H1 (cell line): ENCODE measurements at regions not wholly inside any gene's neighbourhood (a gene's known extent, or its start where the extent isn't known, plus 50 kb on each side); places are given as distances from the start of the nearest gene placed in this dataset.

Experiments
- CTCF ChIA-PET: fragments of 300-600 bp; sonication (Branson Sonifier 250); formaldehyde crosslinking; loops from one replicate; lab custom pipeline; 2021; ENCODE audit not compliant: partially characterized antibody; lab: Charles Lee
- POLR2A ChIA-PET: fragments of 300-600 bp; sonication (Branson Sonifier 250); formaldehyde crosslinking; loops from one replicate; lab custom pipeline; 2021; ENCODE audit warnings: inconsistent platforms; ENCODE audit not compliant: partially characterized antibody; lab: Charles Lee
- DNase-seq, 2 experiments: peaks; one replicate each; pipeline versions ENCODE4 v3.0.0 to v3.0.0-alpha.2; 2010 to 2022; ENCODE audit warnings: low spot score in 2 of 2, low read depth in 1 of 2, mixed read lengths in 1 of 2
- FAIRE-seq: peaks from 2 replicates; lab custom pipeline; 2011; peaks lifted over from hg19 to GRCh38; lab: Jason Lieb, UNC
- H2AFZ ChIP-seq: 2 replicates; pipeline ENCODE4 v1.8.1; 2012; ENCODE audit warnings: low read length, inconsistent platforms
- H2AK5ac ChIP-seq: 2 replicates; pipeline ENCODE4 v1.6.1; 2013; ENCODE audit warnings: low read depth, low read length
- H2BK120ac ChIP-seq: replicated peaks from 2 replicates; pipeline ENCODE3; 2013; ENCODE audit warnings: low read depth, low read length, inconsistent platforms
- H2BK12ac ChIP-seq: 2 replicates; pipeline ENCODE4 v1.6.1; 2013; ENCODE audit warnings: low read depth, low read length
- H2BK15ac ChIP-seq: 2 replicates; pipeline ENCODE4 v1.6.1; 2013; ENCODE audit warnings: low read length
- H2BK20ac ChIP-seq: 2 replicates; pipeline ENCODE4 v1.6.1; 2013; ENCODE audit warnings: low read length
- H2BK5ac ChIP-seq: 2 replicates; pipeline ENCODE4 v1.6.1; 2013; ENCODE audit warnings: low read depth, low read length
- H3K14ac ChIP-seq: 2 replicates; pipeline ENCODE4 v1.6.1; 2013; ENCODE audit warnings: inconsistent platforms; ENCODE audit not compliant: insufficient read length
- H3K18ac ChIP-seq: 2 replicates; pipeline ENCODE4 v1.6.1; 2013; ENCODE audit warnings: low read length; ENCODE audit errors: extremely low read depth
- H3K23ac ChIP-seq: 2 replicates; pipeline ENCODE4 v1.6.1; 2013; ENCODE audit warnings: inconsistent platforms; ENCODE audit not compliant: insufficient read length
- H3K23me2 ChIP-seq: 2 replicates; pipeline ENCODE4 v1.6.1; 2013; ENCODE audit warnings: low read depth, low read length
- H3K27ac ChIP-seq: 2 replicates; pipeline ENCODE4 v1.6.1; 2011; ENCODE audit warnings: low read depth, low read length, inconsistent platforms
- H3K27me3 ChIP-seq, 4 experiments: replicated peaks in 1 of 4; 1 replicate in 1 of 4; 2 replicates in 3 of 4; pipeline versions ENCODE4 v1.6.1 to v1.8.1; 2011 to 2013; ENCODE audit warnings: low read length in 3 of 4, mild to moderate bottlenecking in 3 of 4, inconsistent platforms in 2 of 4, mixed read lengths in 2 of 4, moderate library complexity in 1 of 4; ENCODE audit not compliant: control insufficient read depth in 3 of 4, insufficient read depth in 3 of 4; ENCODE audit errors: extremely low read depth in 1 of 4
- H3K36me3 ChIP-seq, 4 experiments: 2 replicates each; pipeline versions ENCODE4 v1.6.1 to v1.8.1; 2011 to 2013; ENCODE audit warnings: mild to moderate bottlenecking in 4 of 4, low read length in 3 of 4, moderate library complexity in 2 of 4, control low read depth in 1 of 4, inconsistent platforms in 1 of 4; ENCODE audit not compliant: insufficient read depth in 4 of 4, control insufficient read depth in 2 of 4
- H3K4ac ChIP-seq: replicated peaks from 2 replicates; pipeline ENCODE3; 2013; ENCODE audit warnings: low read length, low read depth, mixed read lengths, inconsistent platforms; ENCODE audit not compliant: insufficient read length
- H3K4me1 ChIP-seq, 4 experiments: replicated peaks in 1 of 4; 1 replicate in 1 of 4; 2 replicates in 3 of 4; pipeline versions ENCODE4 v1.6.1 to v1.8.1; 2011 to 2013; ENCODE audit warnings: low read length in 3 of 4, inconsistent platforms in 2 of 4, mixed read lengths in 1 of 4; ENCODE audit not compliant: insufficient read depth in 4 of 4, control insufficient read depth in 3 of 4
- H3K4me2 ChIP-seq, 2 experiments: 2 replicates each; pipeline versions ENCODE4 v1.6.1 to v1.8.1; 2011 to 2013; ENCODE audit warnings: low read depth in 2 of 2, low read length in 2 of 2, control low read depth in 1 of 2, inconsistent platforms in 1 of 2, mild to moderate bottlenecking in 1 of 2; ENCODE audit not compliant: insufficient read depth in 1 of 2
- H3K4me3 ChIP-seq, 4 experiments: fragments of 200-600, 300-600 bp in 1 of 4; sonication (generic), shearing (Covaris generic), sonication (Bioruptor Twin) in 1 of 4; 2 replicates each; pipeline versions ENCODE4 v1.5.1 to v1.8.1; 2011 to 2016; ENCODE audit warnings: low read length in 4 of 4, low read depth in 3 of 4, control low read depth in 2 of 4, inconsistent platforms in 2 of 4, mild to moderate bottlenecking in 2 of 4, mixed read lengths in 1 of 4, moderate library complexity in 1 of 4; ENCODE audit not compliant: insufficient read depth in 2 of 4; ENCODE audit errors: extremely low read depth in 1 of 4
- H3K56ac ChIP-seq: replicated peaks from 2 replicates; pipeline ENCODE3; 2013; ENCODE audit warnings: low read depth, mild to moderate bottlenecking, mixed read lengths, low read length, inconsistent platforms; ENCODE audit not compliant: insufficient read length
- H3K79me1 ChIP-seq: 2 replicates; pipeline ENCODE4 v1.6.1; 2013; ENCODE audit warnings: low read depth, low read length, control low read depth
- H3K79me2 ChIP-seq, 2 experiments: 2 replicates each; pipeline versions ENCODE4 v1.6.1 to v1.8.1; 2012 to 2013; ENCODE audit warnings: low read length in 2 of 2, mild to moderate bottlenecking in 2 of 2, inconsistent platforms in 1 of 2; ENCODE audit not compliant: insufficient read depth in 2 of 2, control insufficient read depth in 1 of 2
- H3K9ac ChIP-seq, 4 experiments: replicated peaks in 1 of 4; 1 replicate in 1 of 4; 2 replicates in 3 of 4; pipeline versions ENCODE4 v1.6.1 to v1.8.1; 2011 to 2013; ENCODE audit warnings: low read depth in 3 of 4, low read length in 3 of 4, control low read depth in 2 of 4, mild to moderate bottlenecking in 2 of 4, moderate library complexity in 2 of 4, inconsistent platforms in 1 of 4; ENCODE audit errors: extremely low read depth in 1 of 4
- H3K9me3 ChIP-seq, 2 experiments: 2 replicates each; pipeline versions ENCODE4 v1.6.1 to v1.8.1; 2012 to 2013; ENCODE audit warnings: mild to moderate bottlenecking in 2 of 2, moderate library complexity in 2 of 2, control low read depth in 1 of 2, inconsistent platforms in 1 of 2, low read depth in 1 of 2, low read length in 1 of 2, mixed read lengths in 1 of 2; ENCODE audit not compliant: insufficient read depth in 2 of 2
- H4K20me1 ChIP-seq, 2 experiments: replicated peaks in 1 of 2; 2 replicates each; pipeline versions ENCODE3 to v1.8.1; 2011 to 2013; ENCODE audit warnings: inconsistent platforms in 2 of 2, low read length in 2 of 2, mild to moderate bottlenecking in 1 of 2; ENCODE audit not compliant: insufficient read depth in 2 of 2, control insufficient read depth in 1 of 2
- H4K5ac ChIP-seq: 2 replicates; pipeline ENCODE4 v1.6.1; 2013; ENCODE audit warnings: low read length, low read depth, mixed read lengths, inconsistent platforms; ENCODE audit not compliant: insufficient read length
- H4K8ac ChIP-seq: 2 replicates; pipeline ENCODE4 v1.8.0; 2013; ENCODE audit warnings: mild to moderate bottlenecking, moderate library complexity, low read length, inconsistent platforms; ENCODE audit not compliant: insufficient read depth; ENCODE audit errors: extremely low read depth
- H4K91ac ChIP-seq: replicated peaks from 2 replicates; pipeline ENCODE3; 2013; ENCODE audit warnings: low read length, mixed read lengths, inconsistent platforms; ENCODE audit not compliant: insufficient read length
- ATF3 ChIP-seq: IDR thresholded peaks from 2 replicates; pipeline ENCODE4 v1.6.1; 2011; ENCODE audit warnings: low read depth, mild to moderate bottlenecking, low read length; ENCODE audit not compliant: insufficient read depth
- CBX5 ChIP-seq: fragments of 300-800, 300-1000 bp; sonication (generic); IDR thresholded peaks from 2 replicates; pipeline ENCODE4 v1.7.1; 2016; ENCODE audit warnings: antibody characterized with exemption, low read length, low read depth
- CEBPB ChIP-seq: IDR thresholded peaks from 2 replicates; pipeline ENCODE4 v1.6.1; 2012; ENCODE audit warnings: low read depth, low read length
- CREB1 ChIP-seq: IDR thresholded peaks from 2 replicates; pipeline ENCODE4 v1.6.1; 2012; ENCODE audit warnings: inconsistent platforms
- EGR1 ChIP-seq: IDR thresholded peaks from 2 replicates; pipeline ENCODE4 v1.6.1; 2011; ENCODE audit warnings: low read depth, low read length, borderline replicate concordance
- EZH2 ChIP-seq: fragments of 200-600 bp; sonication (generic); IDR thresholded peaks from 2 replicates; pipeline ENCODE4 v1.7.1; 2012; ENCODE audit warnings: low read depth, mild to moderate bottlenecking, moderate library complexity, low read length, inconsistent platforms; ENCODE audit not compliant: severe bottlenecking
- HDAC2 ChIP-seq, 2 experiments: fragments of 300-600 bp in 1 of 2; sonication (generic) in 1 of 2; IDR thresholded peaks; 2 replicates each; pipeline ENCODE4 v1.6.1; 2011 to 2012; ENCODE audit warnings: low read depth in 2 of 2, low read length in 2 of 2, mild to moderate bottlenecking in 2 of 2, moderate library complexity in 2 of 2, borderline replicate concordance in 1 of 2, inconsistent platforms in 1 of 2
- RAD21 ChIP-seq, 2 experiments: IDR thresholded peaks in 1 of 2; conservative IDR thresholded peaks in 1 of 2; 2 replicates each; pipeline ENCODE4 v1.6.1; 2011; ENCODE audit warnings: low read depth in 2 of 2, low read length in 2 of 2, improper control_type of control experiment in 1 of 2, inconsistent platforms in 1 of 2, mild to moderate bottlenecking in 1 of 2, moderate library complexity in 1 of 2
- USF2 ChIP-seq: IDR thresholded peaks from 2 replicates; pipeline ENCODE4 v1.6.1; 2011; ENCODE audit warnings: low read length, improper control_type of control experiment
- WGBS, 2 experiments: shearing (Covaris generic) in 1 of 2; methylation state at CpG; one replicate each; pipeline versions ENCODE4 v1.1.6 to v1.1.7; 2013 to 2015; ENCODE audit warnings: low lambda C conversion rate in 2 of 2, mixed read lengths in 2 of 2, inconsistent platforms in 1 of 2, low coverage in 1 of 2, missing lambda C conversion rate in 1 of 2; ENCODE audit not compliant: insufficient replicate concordance in 2 of 2, insufficient coverage in 1 of 2, insufficient read length in 1 of 2; ENCODE audit errors: extremely low coverage in 1 of 2, missing lambda C conversion rate in 1 of 2; 5-methylcytosine and 5-hydroxymethylcytosine counted together

- H3K23me2 ChIP-seq: peaks cover 7% of the 10 kb centered on the region
- CTCF ChIA-PET: interaction anchor here (0.6 to 24.5 kb wide), 10 partner anchors 10 to 329 kb away, joined by 3 to 331 read pairs (median 4); no protein-coding TSS in a partner anchor
- no peaks in the 10 kb centered on the region for H3K9me3 ChIP-seq
- 0 out of 2 replicates have a peak overlapping the region, but pooled peaks have one; percentile 25 for H3K18ac ChIP-seq
- no peaks in the 10 kb centered on the region for H3K36me3 ChIP-seq
- no peak overlapping the region for H3K56ac ChIP-seq
- H2BK120ac ChIP-seq: no peak overlapping the region
- 0 out of 2 replicates have a peak overlapping the region, but pooled peaks have one; percentile 46 for H2BK15ac ChIP-seq
- H3K4ac ChIP-seq: peak overlapping the region; percentile 32
- H3K79me2 ChIP-seq: no peaks in the 10 kb centered on the region
- no peaks in the 10 kb centered on the region; a peak in 3 of 7 replicates for H3K27me3 ChIP-seq
- H2BK5ac ChIP-seq: peak overlapping the region; percentile 67; the same call in 1 of the 2 replicates
- H2AK5ac ChIP-seq: peak overlapping the region; percentile 41
- peak overlapping the region; percentile 49 for H4K91ac ChIP-seq
- H3K4me3 ChIP-seq: no peak overlapping the region
- H4K20me1 ChIP-seq: no peaks in the 10 kb centered on the region
- no peak overlapping the region for H3K9ac ChIP-seq
- 82% methylated on average over 1 of the region's 1 CpG; no CpG with 5 or more reads in 1 of the 2 experiments for whole genome bisulfite sequencing, 2 experiments
- peaks cover 0 to 28% (median 17%) of the 10 kb centered on the region in 4 experiments; a peak in 6 of 7 replicates for H3K4me1 ChIP-seq
- H4K8ac ChIP-seq: no peak overlapping the region
- no peaks in the 10 kb centered on the region for H3K79me1 ChIP-seq
- H2BK20ac ChIP-seq: peak overlapping the region; percentile 52; the same call in 1 of the 2 replicates
- POLR2A ChIA-PET: interaction anchor here (1.8 kb wide), 1 partner anchor 227 kb away, joined by 4 read pairs; the partner anchor contains the start of gene VEGFA
- no peak for DNase-seq
- no peak overlapping the region for H3K14ac ChIP-seq
- no peak for FAIRE-seq
- TF ChIP-seq EZH2 (no peak), USF2 (no peak), CEBPB (no peak), CREB1 (no peak), ATF3 (no peak), HDAC2 (IDR thresholded peaks at IDR 0.05; ENCODE audit: borderline replicate concordance in 1 of 2, low read depth in 2 of 2, low read length in 2 of 2) (no peak), CBX5 (no peak), RAD21 (IDR thresholded peaks at IDR 0.05 in 1 of 2, conservative IDR thresholded peaks at IDR 0.05 in 1 of 2; ENCODE audit: low read depth in 2 of 2, low read length in 2 of 2) (no peak), EGR1 (no peak)
- TF ChIP-seq, all 59 proteins: peak for 0
- Histone ChIP-seq H3K23ac (no peak overlapping the region), H4K5ac (no peak overlapping the region), H3K4me2 (no peak overlapping the region), H2BK12ac (peak overlapping the region; percentile 13; the same call in 1 of the 2 replicates), H2AFZ (no peak overlapping the region), H3K27ac (no peak overlapping the region)
Observed at GRCh38 chr6:43997345-43997677, 129.9 kb downstream of the MRPL14 start.
